ENCODE measurements at regions not wholly inside any gene's neighbourhood (a gene's known extent, or its start where the extent isn't known, plus 50 kb on each side); places are given as distances from the start of the nearest gene placed in this dataset.
A peak's percentile ranks its signal among the peaks of the same experiment; 100 is the strongest.

GRCh38 chr7:17663061-17663675 lies 277.1 kb downstream of the SNX13 start:
- DNase-seq = no peak

GRCh38 chr7:17665029-17665428 lies 275.3 kb downstream of the SNX13 start:
- DNase-seq = no peak

GRCh38 chr7:17668122-17668521 lies 272.2 kb downstream of the SNX13 start:
- DNase-seq = no peak

- DNase-seq = no peak
Measured at GRCh38 chr7:17669204-17669603, 271.1 kb downstream of the SNX13 start.

DNA sequence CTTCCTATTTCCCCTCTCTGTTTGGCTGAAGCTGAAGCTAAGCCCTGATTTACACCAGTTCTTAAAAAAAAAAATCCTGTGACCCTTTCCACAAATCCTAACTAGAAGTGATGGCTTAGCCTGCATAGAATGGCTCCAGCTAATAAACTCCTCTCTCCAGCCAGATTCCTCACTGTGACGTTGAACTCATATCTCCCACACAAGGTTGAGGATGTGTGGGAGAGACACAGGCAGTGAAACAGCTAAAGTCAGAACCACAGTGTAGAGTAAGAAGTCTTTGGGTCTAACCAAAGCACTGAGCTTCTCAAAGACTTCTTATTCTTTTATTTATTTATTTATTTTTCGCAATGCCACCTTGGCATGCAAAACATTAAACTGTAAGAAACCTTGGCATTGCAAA lies 268.3 kb downstream of the SNX13 start:
- DNase-seq = no peak

DNA sequence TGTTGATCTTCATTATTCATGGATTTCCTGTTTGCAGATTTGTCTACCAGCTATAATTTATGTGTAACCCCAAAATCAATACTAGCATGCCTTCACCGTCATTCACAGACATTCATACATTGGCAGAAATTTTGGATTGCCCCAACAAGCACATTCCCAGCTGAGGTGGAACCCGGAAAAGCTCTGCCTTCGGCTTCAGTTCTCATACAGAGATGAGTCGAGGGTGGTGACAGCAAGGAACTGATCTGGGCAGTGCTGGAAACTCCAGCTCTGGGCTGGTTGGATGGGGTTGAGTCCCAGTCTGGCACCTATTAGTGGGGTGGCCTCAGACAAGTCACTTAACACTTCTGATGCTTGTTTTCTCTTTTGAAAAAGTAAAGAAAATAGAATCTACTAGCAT lies 267.5 kb downstream of the SNX13 start:
- no peak for DNase-seq

- DNase-seq = no peak
Measured at GRCh38 chr7:17674166-17674942, 265.9 kb downstream of the SNX13 start.

- DNase-seq = no peak
Measured at GRCh38 chr7:17674943-17675608, 265.2 kb downstream of the SNX13 start.

DNA sequence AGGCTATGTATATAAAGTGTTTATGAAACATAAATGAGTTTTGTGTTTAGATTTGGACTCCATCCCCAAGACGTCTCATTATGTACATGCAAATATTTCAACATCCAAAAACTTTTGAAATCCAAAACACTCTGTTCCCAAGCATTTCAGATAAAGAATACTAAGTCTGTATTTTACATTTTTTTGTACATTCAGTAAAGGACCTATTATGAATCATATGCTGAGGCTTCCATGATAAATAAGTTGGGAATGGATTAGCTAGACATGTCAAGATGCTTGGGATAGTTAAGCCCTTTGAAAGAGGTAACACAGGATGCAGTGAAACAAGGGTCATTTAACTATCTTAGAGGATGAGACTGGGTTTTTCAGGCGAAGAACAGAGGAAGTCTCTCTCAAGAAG lies 262.9 kb downstream of the SNX13 start:
- DNase-seq = no peak

DNA sequence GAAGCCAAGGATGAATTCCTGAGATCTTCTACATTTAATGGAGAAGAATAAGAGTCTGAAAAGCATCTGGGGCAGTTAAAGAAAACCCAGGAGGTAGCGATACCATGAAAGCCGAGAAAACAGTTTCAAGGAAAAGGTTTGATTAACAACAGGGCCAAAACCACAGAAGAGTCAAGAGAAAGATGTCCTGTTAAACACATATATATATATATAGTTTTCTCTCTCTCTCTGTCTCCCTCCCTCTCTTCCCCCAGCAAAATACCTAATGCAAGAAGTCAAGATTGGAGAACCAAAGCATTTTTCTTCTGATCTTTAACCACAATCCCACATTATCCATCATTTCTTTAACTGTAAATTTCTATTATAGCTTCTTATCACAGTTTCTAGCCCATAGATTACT lies 261.4 kb downstream of the SNX13 start:
- no peak for DNase-seq

DNA sequence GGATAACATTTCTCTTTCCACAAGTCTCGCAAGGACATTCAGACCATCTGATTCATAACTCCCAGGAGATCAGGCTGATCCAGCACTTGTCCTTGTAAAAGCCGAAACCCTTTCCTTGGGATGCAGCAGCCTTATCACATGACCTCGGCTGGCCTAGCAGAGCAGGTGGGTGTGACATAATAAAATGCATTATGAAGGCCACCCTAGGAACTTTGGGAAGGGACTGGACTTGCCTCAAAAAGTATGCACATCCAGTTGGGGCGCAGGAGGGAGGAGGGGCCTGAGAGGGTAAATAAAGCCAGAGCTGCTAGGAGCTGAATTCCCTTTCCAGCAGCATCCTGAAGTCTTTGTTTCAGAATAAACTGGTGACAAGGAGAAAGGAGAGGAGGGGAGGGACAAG lies 260.8 kb downstream of the SNX13 start:
- DNase-seq = no peak

- peak in 1 of 2 donors; percentile 46 for DNase-seq
Measured at GRCh38 chr7:17680026-17680425, 260.3 kb downstream of the SNX13 start.

GRCh38 chr7:17680943-17681351 lies 259.3 kb downstream of the SNX13 start:
- DNase-seq = peak in 1 of 2 donors; percentile 28

DNA sequence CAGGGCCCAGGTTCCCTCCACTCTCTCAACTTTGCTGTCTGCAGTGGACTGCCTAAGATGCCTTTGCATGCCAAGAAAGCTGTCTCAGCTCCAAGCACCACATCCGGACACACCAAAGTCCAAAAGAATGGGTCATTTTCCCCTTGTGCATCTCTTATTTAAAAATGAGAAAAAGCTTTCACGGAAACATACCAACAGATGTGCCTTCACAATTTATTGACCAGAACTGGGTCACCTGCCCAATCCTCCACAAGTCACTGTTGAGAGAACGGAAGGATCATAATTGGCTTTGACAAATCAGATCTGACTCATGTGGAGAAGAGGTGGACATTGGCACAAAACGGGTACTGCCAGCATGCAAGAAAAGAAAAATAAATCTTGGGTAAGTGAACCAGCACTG lies 258.3 kb downstream of the SNX13 start:
- no peak for DNase-seq

- no peak for DNase-seq
Measured at GRCh38 chr7:17682586-17682985, 257.7 kb downstream of the SNX13 start.

DNA sequence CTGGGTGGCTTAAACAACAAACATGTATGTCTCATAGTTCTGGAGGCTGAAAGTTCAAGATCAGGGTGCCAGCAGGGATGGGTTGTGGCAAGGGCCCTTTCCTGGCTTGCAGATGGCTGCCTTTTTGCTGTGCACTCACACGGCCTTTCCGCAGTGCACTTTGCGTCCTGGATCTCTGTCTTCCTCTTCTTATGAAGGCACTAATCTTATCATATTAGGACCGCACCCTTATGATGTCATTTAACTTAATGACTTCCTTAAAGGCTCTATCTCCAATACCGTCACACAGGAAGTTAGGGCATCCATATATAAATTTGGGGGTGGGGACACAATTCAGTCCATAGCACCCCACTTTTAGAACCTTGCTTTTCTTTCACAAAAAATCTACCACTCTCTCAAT lies 255.2 kb downstream of the SNX13 start:
- no peak for DNase-seq

GRCh38 chr7:17687361-17687760 lies 252.9 kb downstream of the SNX13 start:
- no peak for DNase-seq

DNA sequence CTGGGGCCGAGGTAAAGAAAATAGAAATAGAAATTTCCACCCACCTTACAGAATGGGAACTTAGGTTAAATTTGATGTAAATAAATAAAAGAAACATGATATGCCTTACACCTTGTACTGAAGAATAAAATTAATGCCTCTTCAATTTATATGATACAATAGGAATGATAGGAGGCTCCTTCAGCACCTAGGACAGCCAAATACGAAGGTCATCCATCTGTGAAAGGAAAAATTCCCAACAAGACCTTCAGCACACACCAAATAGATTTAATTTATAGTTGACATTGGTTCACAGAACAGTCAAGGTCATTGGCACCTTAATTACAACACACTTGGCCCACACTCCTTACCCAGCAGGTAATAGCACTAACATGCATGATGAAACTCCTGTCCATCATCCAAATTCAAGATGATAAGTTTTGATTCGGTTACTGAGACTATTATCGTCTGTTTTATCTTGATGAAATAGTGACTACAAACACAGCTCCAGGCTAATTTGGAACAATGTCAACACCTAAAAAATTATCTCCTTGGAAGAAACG lies 250.9 kb downstream of the SNX13 start:
- no peak for DNase-seq

DNA sequence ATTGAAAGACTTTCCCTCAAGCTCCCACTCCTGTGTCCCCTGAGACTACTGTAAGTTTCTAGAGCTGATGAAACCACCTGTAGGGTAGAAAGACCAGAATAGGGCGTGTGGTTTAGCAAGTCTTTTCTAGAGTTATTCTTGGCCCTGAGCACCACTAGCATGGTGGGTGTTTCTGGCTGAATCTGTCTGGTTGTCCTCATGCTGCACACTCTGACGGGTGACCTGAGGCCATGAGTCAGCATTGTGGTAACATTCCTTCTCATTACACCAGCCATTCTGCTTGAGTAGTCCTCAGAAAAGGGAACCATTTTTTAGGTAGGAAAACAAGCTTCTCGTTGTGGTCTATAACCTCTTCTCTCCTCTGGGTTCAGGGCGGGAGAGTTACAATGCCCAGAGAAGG lies 250.3 kb downstream of the SNX13 start:
- DNase-seq = peak in 1 of 2 donors; percentile 19

- no peak for DNase-seq
Measured at GRCh38 chr7:17696422-17696821, 243.9 kb downstream of the SNX13 start.

GRCh38 chr7:17697128-17697881 lies 243.0 kb downstream of the SNX13 start:
- DNase-seq = no peak

DNA sequence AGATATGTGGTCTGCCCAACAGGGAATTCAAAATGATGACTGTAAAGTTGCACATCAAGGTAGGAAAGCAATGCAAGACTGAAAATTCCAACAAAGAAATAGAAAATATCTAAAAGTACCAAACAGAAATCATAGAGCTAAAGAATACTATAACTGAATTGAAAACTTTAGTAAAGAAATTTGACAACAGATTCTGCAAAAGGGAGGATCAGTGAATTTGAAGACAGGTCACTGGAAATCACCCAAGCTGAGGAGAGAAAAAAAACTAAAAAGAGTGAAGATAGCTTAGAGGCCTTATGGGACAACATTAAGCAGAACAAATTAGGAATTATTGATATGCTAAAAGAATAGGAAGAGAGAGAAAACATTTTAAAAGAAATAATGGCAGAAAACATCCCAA lies 240.6 kb downstream of the SNX13 start:
- no peak for DNase-seq

DNA sequence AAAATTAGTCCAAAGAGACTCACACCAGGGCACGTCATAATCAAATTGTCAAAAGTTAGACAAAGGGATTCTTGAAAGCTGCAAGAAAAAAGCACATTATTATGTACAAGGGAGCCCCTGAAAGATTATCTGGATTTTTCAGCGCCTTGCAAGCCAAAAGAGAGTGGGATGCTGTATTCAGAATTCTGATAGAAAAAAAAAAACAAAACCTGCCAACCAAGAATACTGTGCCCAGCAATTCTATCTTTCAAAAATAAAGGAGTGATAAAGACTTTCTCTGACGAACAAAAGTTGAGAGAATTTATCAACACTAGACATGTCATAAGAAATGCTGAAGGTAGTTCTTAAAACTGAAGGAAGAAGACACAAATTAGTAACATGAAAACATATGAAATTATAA lies 240.2 kb downstream of the SNX13 start:
- no peak for DNase-seq

All from CD4-positive, alpha-beta T cell treated with Interleukin-1 beta for 1 hour (primary cell).